Mesothelial cell of epicardium (in vitro differentiated cells): ENCODE measurements at regions not wholly inside any gene's neighbourhood (a gene's known extent, or its start where the extent isn't known, plus 50 kb on each side); places are given as distances from the start of the nearest gene placed in this dataset.

Source experiments
- DNase-seq, 2 experiments: peaks; one replicate each; pipeline ENCODE4 v3.0.0; 2021; ENCODE audit warnings: low spot score in 2 of 2; ENCODE audit not compliant: unreplicated experiment in 2 of 2
- H3K27ac Mint-ChIP-seq: 2 replicates; pipeline ENCODE4 v1.8.0; 2021; ENCODE audit warnings: mixed read lengths
- H3K27me3 Mint-ChIP-seq: 2 replicates; pipeline ENCODE4 v1.8.0; 2021; ENCODE audit warnings: low read depth, mixed read lengths
- H3K36me3 Mint-ChIP-seq: 2 replicates; pipeline ENCODE4 v1.8.0; 2021; ENCODE audit warnings: mixed read lengths
- H3K4me1 Mint-ChIP-seq: 2 replicates; pipeline ENCODE4 v1.8.0; 2021; ENCODE audit warnings: mixed read lengths
- H3K4me3 Mint-ChIP-seq: 2 replicates; pipeline ENCODE4 v1.8.0; 2021; ENCODE audit warnings: mild to moderate bottlenecking, moderate library complexity, mixed read lengths
- H3K9me3 Mint-ChIP-seq: 2 replicates; pipeline ENCODE4 v1.8.0; 2021; ENCODE audit warnings: mixed read lengths
- CTCF ChIP-seq: fragments of 200-600 bp; sonication (generic); IDR thresholded peaks from one replicate; pipeline ENCODE4 v1.5.0; 2021; ENCODE audit warnings: antibody characterized with exemption; ENCODE audit not compliant: unreplicated experiment

GRCh38 chr18:44514766-44515165 is 165.9 kb upstream of the SETBP1 start:
- Mint-ChIP-seq H3K4me3 (no peak overlapping the region), H3K27ac (no peak overlapping the region), H3K9me3 (no peaks in the 10 kb centered on the region), H3K36me3 (no peaks in the 10 kb centered on the region), H3K4me1 (peaks cover 21% of the 10 kb centered on the region), H3K27me3 (no peaks in the 10 kb centered on the region)
- TF ChIP-seq CTCF: no peak
- DNase-seq: no peak

- peaks cover 21% of the 10 kb centered on the region for H3K4me1 Mint-ChIP-seq
- TF ChIP-seq CTCF: no peak
- H3K9me3 Mint-ChIP-seq: no peaks in the 10 kb centered on the region
Measured at GRCh38 chr18:44516450-44516849, 164.2 kb upstream of the SETBP1 start.

GRCh38 chr18:44517136-44517535 is 163.6 kb upstream of the SETBP1 start:
- no peak for DNase-seq
- Mint-ChIP-seq H3K27me3 (no peaks in the 10 kb centered on the region), H3K36me3 (no peaks in the 10 kb centered on the region), H3K4me1 (peaks cover 21% of the 10 kb centered on the region), H3K4me3 (no peak overlapping the region), H3K27ac (peak overlapping the region; percentile 3), H3K9me3 (no peaks in the 10 kb centered on the region)
- no peak for TF ChIP-seq CTCF

More at GRCh38 chr18:44516450-44516849, 164.2 kb upstream of the SETBP1 start:
- no peak overlapping the region for H3K4me3 Mint-ChIP-seq
- no peak overlapping the region for H3K27ac Mint-ChIP-seq
- no peaks in the 10 kb centered on the region for H3K36me3 Mint-ChIP-seq
- H3K27me3 Mint-ChIP-seq: no peaks in the 10 kb centered on the region
- no peak for DNase-seq

GRCh38 chr18:44518091-44518615 is 162.5 kb upstream of the SETBP1 start:
- no peak for TF ChIP-seq CTCF
- no peak for DNase-seq
- H3K9me3 Mint-ChIP-seq: no peaks in the 10 kb centered on the region
- no peaks in the 10 kb centered on the region for H3K27me3 Mint-ChIP-seq
- H3K4me3 Mint-ChIP-seq: no peak overlapping the region
- H3K4me1 Mint-ChIP-seq: peaks cover 21% of the 10 kb centered on the region
- H3K27ac Mint-ChIP-seq: peak overlapping the region; percentile 0
- H3K36me3 Mint-ChIP-seq: no peaks in the 10 kb centered on the region

- Mint-ChIP-seq H3K4me3 (no peak overlapping the region), H3K4me1 (peaks cover 21% of the 10 kb centered on the region), H3K27me3 (no peaks in the 10 kb centered on the region), H3K9me3 (no peaks in the 10 kb centered on the region), H3K27ac (no peak overlapping the region), H3K36me3 (no peaks in the 10 kb centered on the region)
- no peak for TF ChIP-seq CTCF
- no peak for DNase-seq
Measured at GRCh38 chr18:44518666-44519065, 162.0 kb upstream of the SETBP1 start.
